ENCODE measurements at regions not wholly inside any gene's neighbourhood (a gene's known extent, or its start where the extent isn't known, plus 50 kb on each side); places are given as distances from the start of the nearest gene placed in this dataset.

DNA sequence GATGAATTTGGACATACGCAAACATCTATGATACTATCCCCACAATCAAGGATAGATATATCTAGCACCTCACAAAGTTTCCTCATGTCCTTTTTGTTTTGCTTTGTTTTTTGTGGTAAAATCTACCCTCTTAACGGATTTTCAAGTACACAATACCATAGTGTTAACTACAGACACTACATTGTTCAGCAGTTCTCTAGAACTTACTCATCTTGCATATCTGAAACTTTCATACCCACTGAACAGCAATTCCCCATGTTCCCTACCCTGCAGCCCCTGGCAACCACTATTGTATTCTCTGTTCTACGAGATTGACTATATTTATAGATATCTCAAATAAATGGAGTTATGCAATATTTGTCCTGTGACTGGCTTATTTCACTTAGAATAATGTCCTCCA lies 58.1 kb upstream of the TJP1 start (continued):
- TF ChIP-seq, protein P1, sequence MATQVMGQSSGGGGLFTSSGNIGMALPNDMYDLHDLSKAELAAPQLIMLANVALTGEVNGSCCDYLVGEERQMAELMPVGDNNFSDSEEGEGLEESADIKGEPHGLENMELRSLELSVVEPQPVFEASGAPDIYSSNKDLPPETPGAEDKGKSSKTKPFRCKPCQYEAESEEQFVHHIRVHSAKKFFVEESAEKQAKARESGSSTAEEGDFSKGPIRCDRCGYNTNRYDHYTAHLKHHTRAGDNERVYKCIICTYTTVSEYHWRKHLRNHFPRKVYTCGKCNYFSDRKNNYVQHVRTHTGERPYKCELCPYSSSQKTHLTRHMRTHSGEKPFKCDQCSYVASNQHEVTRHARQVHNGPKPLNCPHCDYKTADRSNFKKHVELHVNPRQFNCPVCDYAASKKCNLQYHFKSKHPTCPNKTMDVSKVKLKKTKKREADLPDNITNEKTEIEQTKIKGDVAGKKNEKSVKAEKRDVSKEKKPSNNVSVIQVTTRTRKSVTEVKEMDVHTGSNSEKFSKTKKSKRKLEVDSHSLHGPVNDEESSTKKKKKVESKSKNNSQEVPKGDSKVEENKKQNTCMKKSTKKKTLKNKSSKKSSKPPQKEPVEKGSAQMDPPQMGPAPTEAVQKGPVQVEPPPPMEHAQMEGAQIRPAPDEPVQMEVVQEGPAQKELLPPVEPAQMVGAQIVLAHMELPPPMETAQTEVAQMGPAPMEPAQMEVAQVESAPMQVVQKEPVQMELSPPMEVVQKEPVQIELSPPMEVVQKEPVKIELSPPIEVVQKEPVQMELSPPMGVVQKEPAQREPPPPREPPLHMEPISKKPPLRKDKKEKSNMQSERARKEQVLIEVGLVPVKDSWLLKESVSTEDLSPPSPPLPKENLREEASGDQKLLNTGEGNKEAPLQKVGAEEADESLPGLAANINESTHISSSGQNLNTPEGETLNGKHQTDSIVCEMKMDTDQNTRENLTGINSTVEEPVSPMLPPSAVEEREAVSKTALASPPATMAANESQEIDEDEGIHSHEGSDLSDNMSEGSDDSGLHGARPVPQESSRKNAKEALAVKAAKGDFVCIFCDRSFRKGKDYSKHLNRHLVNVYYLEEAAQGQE (tag by site-specific recombination; IDR thresholded peaks at IDR 0.05): no peak
- TF ChIP-seq ZNF76 (tag by site-specific recombination; IDR thresholded peaks at IDR 0.05; ENCODE audit: borderline replicate concordance, low read depth) (no peak), YY2 (tag by site-specific recombination; IDR thresholded peaks at IDR 0.05) (no peak), ZNF791 (tag by site-specific recombination; IDR thresholded peaks at IDR 0.05) (no peak)
- TF ChIP-seq, protein P2, sequence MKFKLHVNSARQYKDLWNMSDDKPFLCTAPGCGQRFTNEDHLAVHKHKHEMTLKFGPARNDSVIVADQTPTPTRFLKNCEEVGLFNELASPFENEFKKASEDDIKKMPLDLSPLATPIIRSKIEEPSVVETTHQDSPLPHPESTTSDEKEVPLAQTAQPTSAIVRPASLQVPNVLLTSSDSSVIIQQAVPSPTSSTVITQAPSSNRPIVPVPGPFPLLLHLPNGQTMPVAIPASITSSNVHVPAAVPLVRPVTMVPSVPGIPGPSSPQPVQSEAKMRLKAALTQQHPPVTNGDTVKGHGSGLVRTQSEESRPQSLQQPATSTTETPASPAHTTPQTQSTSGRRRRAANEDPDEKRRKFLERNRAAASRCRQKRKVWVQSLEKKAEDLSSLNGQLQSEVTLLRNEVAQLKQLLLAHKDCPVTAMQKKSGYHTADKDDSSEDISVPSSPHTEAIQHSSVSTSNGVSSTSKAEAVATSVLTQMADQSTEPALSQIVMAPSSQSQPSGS (tag by site-specific recombination; IDR thresholded peaks at IDR 0.05; ENCODE audit: low read depth): no peak
- TF ChIP-seq, protein P3, sequence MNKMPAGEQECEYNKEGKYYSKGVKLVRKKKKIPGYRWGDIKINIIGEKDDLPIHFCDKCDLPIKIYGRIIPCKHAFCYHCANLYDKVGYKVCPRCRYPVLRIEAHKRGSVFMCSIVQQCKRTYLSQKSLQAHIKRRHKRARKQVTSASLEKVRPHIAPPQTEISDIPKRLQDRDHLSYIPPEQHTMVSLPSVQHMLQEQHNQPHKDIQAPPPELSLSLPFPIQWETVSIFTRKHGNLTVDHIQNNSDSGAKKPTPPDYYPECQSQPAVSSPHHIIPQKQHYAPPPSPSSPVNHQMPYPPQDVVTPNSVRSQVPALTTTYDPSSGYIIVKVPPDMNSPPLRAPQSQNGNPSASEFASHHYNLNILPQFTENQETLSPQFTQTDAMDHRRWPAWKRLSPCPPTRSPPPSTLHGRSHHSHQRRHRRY (tag by site-specific recombination; IDR thresholded peaks at IDR 0.05): no peak
- TF ChIP-seq, protein P4, sequence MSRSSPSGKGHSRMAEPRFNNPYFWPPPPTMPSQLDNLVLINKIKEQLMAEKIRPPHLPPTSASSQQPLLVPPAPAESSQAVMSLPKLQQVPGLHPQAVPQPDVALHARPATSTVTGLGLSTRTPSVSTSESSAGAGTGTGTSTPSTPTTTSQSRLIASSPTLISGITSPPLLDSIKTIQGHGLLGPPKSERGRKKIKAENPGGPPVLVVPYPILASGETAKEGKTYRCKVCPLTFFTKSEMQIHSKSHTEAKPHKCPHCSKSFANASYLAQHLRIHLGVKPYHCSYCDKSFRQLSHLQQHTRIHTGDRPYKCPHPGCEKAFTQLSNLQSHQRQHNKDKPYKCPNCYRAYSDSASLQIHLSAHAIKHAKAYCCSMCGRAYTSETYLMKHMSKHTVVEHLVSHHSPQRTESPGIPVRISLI (tag by site-specific recombination; IDR thresholded peaks at IDR 0.05): no peak

DNA sequence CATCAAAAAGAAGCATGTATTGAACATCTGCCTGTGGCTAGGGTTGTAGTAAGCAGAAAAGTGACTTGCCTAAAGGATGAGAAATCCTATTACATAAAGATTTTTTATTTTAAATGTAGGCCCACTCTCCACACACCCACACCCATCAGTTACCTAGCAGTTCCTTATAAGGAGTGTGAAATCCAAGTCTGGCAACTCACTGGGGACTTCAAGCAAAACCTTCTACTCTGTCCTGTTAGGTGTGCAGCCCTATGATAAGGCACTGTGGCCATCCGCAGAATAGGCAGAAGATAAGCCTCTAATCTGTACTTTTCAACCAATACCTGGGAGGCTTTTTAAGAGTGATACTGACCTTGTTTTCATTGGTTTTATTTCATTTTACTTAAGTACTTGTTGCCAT lies 52.7 kb upstream of the TJP1 start:
- no peaks in the 10 kb centered on the region for H3K9me3 ChIP-seq (ENCODE audit: control insufficient read depth, insufficient read depth, low read depth, low read length)
- H3K36me3 ChIP-seq (ENCODE audit: control insufficient read depth in 2 of 2, insufficient read depth in 1 of 2, low read length in 2 of 2): no peaks in the 10 kb centered on the region
- H3K4me3 ChIP-seq (ENCODE audit: low read depth, low read length): no peak overlapping the region
- ChIA-PET POLR2A (no interaction called here), CTCF (no interaction called here)
- H3K4me1 ChIP-seq (ENCODE audit: control insufficient read depth, insufficient read depth, low read length): peaks cover 3% of the 10 kb centered on the region; the same call in 1 of the 2 replicates
- TF ChIP-seq ZNF23 (tag by site-specific recombination; IDR thresholded peaks at IDR 0.05; ENCODE audit: borderline replicate concordance) (no peak), ZNF239 (tag by site-specific recombination; IDR thresholded peaks at IDR 0.05) (no peak), ZFP41 (tag by site-specific recombination; IDR thresholded peaks at IDR 0.05; ENCODE audit: borderline replicate concordance) (no peak), ZNF354C (tag by site-specific recombination; IDR thresholded peaks at IDR 0.05; ENCODE audit: borderline replicate concordance, low read depth) (no peak), ZFP37 (tag by site-specific recombination; IDR thresholded peaks at IDR 0.05) (no peak), SCRT2 (tag by site-specific recombination; IDR thresholded peaks at IDR 0.05) (no peak), ZNF169 (tag by site-specific recombination; IDR thresholded peaks at IDR 0.05) (no peak), ZNF792 (tag by site-specific recombination; IDR thresholded peaks at IDR 0.05) (no peak)
- TF ChIP-seq, protein P5, sequence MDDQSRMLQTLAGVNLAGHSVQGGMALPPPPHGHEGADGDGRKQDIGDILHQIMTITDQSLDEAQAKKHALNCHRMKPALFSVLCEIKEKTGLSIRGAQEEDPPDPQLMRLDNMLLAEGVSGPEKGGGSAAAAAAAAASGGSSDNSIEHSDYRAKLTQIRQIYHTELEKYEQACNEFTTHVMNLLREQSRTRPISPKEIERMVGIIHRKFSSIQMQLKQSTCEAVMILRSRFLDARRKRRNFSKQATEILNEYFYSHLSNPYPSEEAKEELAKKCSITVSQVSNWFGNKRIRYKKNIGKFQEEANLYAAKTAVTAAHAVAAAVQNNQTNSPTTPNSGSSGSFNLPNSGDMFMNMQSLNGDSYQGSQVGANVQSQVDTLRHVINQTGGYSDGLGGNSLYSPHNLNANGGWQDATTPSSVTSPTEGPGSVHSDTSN (CRISPR knock-in tag; IDR thresholded peaks at IDR 0.05): no peak
- H3K27ac ChIP-seq (ENCODE audit: extremely low read depth, low read depth, low read length): no peak overlapping the region

Data from HEK293 (cell line).